Pancreas (tissue), 10 donors: ENCODE measurements at regions not wholly inside any gene's neighbourhood (a gene's known extent, or its start where the extent isn't known, plus 50 kb on each side); places are given as distances from the start of the nearest gene placed in this dataset.

Source experiments
- ATAC-seq, 4 donors: fragments of 200-7000 bp; cut with Tn5 transposase; one replicate each; pipeline versions ENCODE4 v1.8.0 to v1.9.1; 2020; ENCODE audit warnings: mild to moderate bottlenecking in 4 of 4, moderate library complexity in 4 of 4
- DNase-seq, 6 donors: peaks; one replicate each; pipeline ENCODE4 v3.0.0-alpha.2; 2020
- FAIRE-seq: peaks from 2 replicates; lab custom pipeline; 2012; peaks lifted over from hg19 to GRCh38; lab: Jason Lieb, UNC
- H3K27ac ChIP-seq, 4 donors: fragments of 200-600 bp; sonication (generic); 1 replicate in 3 of 4; 2 replicates in 1 of 4; pipeline versions ENCODE4 v1.5.0 to v1.8.0; 2020
- H3K27me3 ChIP-seq, 4 donors: fragments of 200-600 bp; one replicate each; pipeline ENCODE4 v1.8.0; 2021
- H3K36me3 ChIP-seq, 3 donors: fragments of 200-600 bp; sonication (generic) in 1 of 3; one replicate each; pipeline versions ENCODE4 v1.5.0 to v1.8.0; 2020 to 2021
- H3K4me1 ChIP-seq, 3 donors: fragments of 200-600 bp; one replicate each; pipeline ENCODE4 v1.8.0; 2021
- H3K4me3 ChIP-seq, 4 donors: fragments of 200-600 bp; sonication (generic) in 2 of 4; one replicate each; pipeline versions ENCODE4 v1.5.0 to v1.8.0; 2020 to 2021
- H3K9me3 ChIP-seq, 4 donors: fragments of 200-600 bp; one replicate each; pipeline ENCODE4 v1.8.0; 2021
- CTCF ChIP-seq, 4 donors: fragments of 200-600 bp; sonication (generic) in 3 of 4; IDR thresholded peaks; one replicate each; pipeline versions ENCODE4 v1.5.0 to v1.8.0; 2021; ENCODE audit warnings: antibody characterized with exemption in 4 of 4
- WGBS, 2 donors: extraction: QIAGEN DNeasy Blood & Tissue Kit; methylation state at CpG; one replicate each; pipeline ENCODE4 v1.1.7; 2013; 5-methylcytosine and 5-hydroxymethylcytosine counted together
- intact Hi-C, 3 donors: fragments of 100-400 bp; cut with DNase I; formaldehyde crosslinking; loops; one replicate each; pipeline versions ENCODE4 v1.11.1 to v1.14.2; 2022
- donor health status: healthy with polysubstance abuse.
- donor health status: DM: no; HTN: no; CAD: no; lungs with moderate emphysema.
- donor health status: DM: no; HTN: no; CAD: no.
- donor health status: control.
- donor health status: control.
- donor health status: Bipolar disorder and iron deficiency.
- donor health status: DM: yes; HTN: yes; CAD: no.
- donor health status: DM: no; HTN: no; CAD: no.
- donor health status: DM: no; HTN: no; CAD: no.
- donor health status: DM: yes; HTN: yes; CAD: no.

- TF ChIP-seq CTCF (IDR thresholded peaks at IDR 0.05): no peak
These were observed 398.0 kb downstream of the PTPRU start for GRCh38 chr1:29634324-29634723.

GRCh38 chr1:29633771-29634170, 397.4 kb downstream of the PTPRU start:
- Histone ChIP-seq H3K27me3 (no peaks in the 10 kb centered on the region), H3K4me1 (no peaks in the 10 kb centered on the region), H3K36me3 (no peaks in the 10 kb centered on the region), H3K4me3 (no peak overlapping the region), H3K9me3 (no peaks in the 10 kb centered on the region), H3K27ac (no peak overlapping the region)
- DNase-seq (no peak), FAIRE-seq (no peak), ATAC-seq (no peak)
- WGBS, 2 donors: 46 to 53% methylated on average over 4 of the region's 4 CpGs
- no peak for TF ChIP-seq CTCF (IDR thresholded peaks at IDR 0.05)
- intact Hi-C loops: no loop called here

More at GRCh38 chr1:29634324-29634723, 398.0 kb downstream of the PTPRU start:
- WGBS, 2 donors: 54 to 67% methylated on average over 5 of the region's 5 CpGs
- Histone ChIP-seq H3K9me3 (no peaks in the 10 kb centered on the region), H3K27me3 (no peaks in the 10 kb centered on the region), H3K4me1 (no peaks in the 10 kb centered on the region), H3K27ac (no peak overlapping the region), H3K4me3 (no peak overlapping the region), H3K36me3 (no peaks in the 10 kb centered on the region)
- DNase-seq: no peak
- FAIRE-seq: no peak
- ATAC-seq: no peak
- intact Hi-C loops: no loop called here

- WGBS, 2 donors: 57 to 62% methylated on average over 11 of the region's 11 CpGs
- H3K9me3 ChIP-seq: no peaks in the 10 kb centered on the region
- no peak overlapping the region for H3K27ac ChIP-seq
- DNase-seq: no peak
- intact Hi-C loops: no loop called here
- TF ChIP-seq CTCF (IDR thresholded peaks at IDR 0.05): no peak
- no peaks in the 10 kb centered on the region for H3K27me3 ChIP-seq
- no peaks in the 10 kb centered on the region for H3K4me1 ChIP-seq
- no peak for ATAC-seq
- no peak for FAIRE-seq
- no peak overlapping the region for H3K4me3 ChIP-seq
- no peaks in the 10 kb centered on the region for H3K36me3 ChIP-seq
These were observed 396.7 kb downstream of the PTPRU start for GRCh38 chr1:29632806-29633615.

GRCh38 chr1:29631836-29632805, 395.8 kb downstream of the PTPRU start:
- H3K9me3 ChIP-seq: no peaks in the 10 kb centered on the region
- TF ChIP-seq CTCF (IDR thresholded peaks at IDR 0.05): no peak
- ATAC-seq (no peak), FAIRE-seq (no peak), DNase-seq (no peak)
- WGBS, 2 donors: 55 to 63% methylated on average over 9 of the region's 9 CpGs
- H3K4me3 ChIP-seq: no peak overlapping the region
- no peaks in the 10 kb centered on the region for H3K27me3 ChIP-seq
- no peaks in the 10 kb centered on the region for H3K36me3 ChIP-seq
- no peak overlapping the region for H3K27ac ChIP-seq
- intact Hi-C loops: no loop called here
- no peaks in the 10 kb centered on the region for H3K4me1 ChIP-seq
